ENCODE measurements at regions not wholly inside any gene's neighbourhood (a gene's known extent, or its start where the extent isn't known, plus 50 kb on each side); places are given as distances from the start of the nearest gene placed in this dataset.

DNA sequence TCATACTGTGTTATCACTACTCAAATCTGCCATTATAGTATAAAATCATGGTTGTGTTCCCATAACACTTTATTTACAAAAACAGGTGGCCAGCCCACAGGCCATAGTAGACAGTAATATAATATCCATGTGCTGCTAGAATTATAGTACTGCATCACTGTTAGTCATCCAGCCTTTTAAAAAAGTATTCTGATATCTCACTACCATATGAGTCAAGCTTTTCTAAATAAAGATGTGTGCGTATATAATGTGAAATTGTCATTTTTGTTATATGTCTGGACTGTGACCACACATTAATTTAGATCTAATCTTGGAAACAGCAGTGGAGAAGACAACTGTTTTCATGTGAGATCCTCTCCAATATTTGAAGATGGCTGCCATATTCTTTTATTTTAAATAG is 1049.1 kb upstream of the GOT2 start:
- TF ChIP-seq, protein P1, sequence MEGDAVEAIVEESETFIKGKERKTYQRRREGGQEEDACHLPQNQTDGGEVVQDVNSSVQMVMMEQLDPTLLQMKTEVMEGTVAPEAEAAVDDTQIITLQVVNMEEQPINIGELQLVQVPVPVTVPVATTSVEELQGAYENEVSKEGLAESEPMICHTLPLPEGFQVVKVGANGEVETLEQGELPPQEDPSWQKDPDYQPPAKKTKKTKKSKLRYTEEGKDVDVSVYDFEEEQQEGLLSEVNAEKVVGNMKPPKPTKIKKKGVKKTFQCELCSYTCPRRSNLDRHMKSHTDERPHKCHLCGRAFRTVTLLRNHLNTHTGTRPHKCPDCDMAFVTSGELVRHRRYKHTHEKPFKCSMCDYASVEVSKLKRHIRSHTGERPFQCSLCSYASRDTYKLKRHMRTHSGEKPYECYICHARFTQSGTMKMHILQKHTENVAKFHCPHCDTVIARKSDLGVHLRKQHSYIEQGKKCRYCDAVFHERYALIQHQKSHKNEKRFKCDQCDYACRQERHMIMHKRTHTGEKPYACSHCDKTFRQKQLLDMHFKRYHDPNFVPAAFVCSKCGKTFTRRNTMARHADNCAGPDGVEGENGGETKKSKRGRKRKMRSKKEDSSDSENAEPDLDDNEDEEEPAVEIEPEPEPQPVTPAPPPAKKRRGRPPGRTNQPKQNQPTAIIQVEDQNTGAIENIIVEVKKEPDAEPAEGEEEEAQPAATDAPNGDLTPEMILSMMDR (conservative IDR thresholded peaks at IDR 0.05; ENCODE audit: low read depth, low read length): no peak
- no peak for DNase-seq (ENCODE audit: low read depth)
- H3K4me3 ChIP-seq (ENCODE audit: low read length): no peak overlapping the region

DNA sequence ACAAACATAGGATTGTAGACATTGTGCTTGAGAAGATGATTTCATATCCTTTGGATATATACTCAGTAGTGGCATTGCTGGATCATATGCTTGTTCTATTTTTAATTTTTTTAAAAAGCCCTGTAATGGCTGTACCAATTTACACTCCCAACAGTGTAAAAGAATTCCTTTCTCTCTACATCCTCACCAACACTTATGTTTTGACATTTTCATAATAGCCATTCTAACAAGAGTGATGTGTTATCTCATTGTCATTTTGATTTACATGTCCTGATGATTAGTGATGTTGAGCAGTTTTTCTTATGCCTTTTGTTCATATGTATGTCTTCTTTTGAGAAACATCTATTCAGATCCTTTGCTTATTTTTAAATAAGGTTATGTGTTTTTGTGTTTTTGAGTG is 1039.2 kb upstream of the GOT2 start:
- no peak for DNase-seq (ENCODE audit: low read depth)
- H3K4me3 ChIP-seq (ENCODE audit: low read length): no peak overlapping the region
- TF ChIP-seq, protein P1 (conservative IDR thresholded peaks at IDR 0.05; ENCODE audit: low read depth, low read length): no peak

DNA sequence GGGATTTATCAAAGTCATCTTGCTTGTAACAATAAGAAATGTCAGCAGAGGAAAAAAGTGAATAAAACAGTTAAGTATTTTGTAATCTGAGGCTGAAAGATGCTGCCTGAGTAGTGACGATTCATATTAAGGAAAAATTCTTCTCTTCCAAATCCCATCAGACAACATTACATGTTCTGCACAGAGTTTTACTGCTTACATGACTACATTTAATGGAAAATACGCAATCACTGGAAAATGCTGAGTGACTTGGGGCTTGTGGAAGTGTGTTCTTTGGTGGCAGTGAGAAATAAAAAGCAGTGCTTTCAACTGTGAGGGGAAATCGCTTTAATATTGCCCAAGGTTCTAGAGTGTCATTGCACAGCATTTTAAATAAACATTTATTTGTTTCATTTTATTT is 1025.2 kb upstream of the GOT2 start:
- TF ChIP-seq, protein P1 (conservative IDR thresholded peaks at IDR 0.05; ENCODE audit: low read depth, low read length): no peak
- no peak for DNase-seq (ENCODE audit: low read depth)
- H3K4me3 ChIP-seq (ENCODE audit: low read length): no peak overlapping the region

DNA sequence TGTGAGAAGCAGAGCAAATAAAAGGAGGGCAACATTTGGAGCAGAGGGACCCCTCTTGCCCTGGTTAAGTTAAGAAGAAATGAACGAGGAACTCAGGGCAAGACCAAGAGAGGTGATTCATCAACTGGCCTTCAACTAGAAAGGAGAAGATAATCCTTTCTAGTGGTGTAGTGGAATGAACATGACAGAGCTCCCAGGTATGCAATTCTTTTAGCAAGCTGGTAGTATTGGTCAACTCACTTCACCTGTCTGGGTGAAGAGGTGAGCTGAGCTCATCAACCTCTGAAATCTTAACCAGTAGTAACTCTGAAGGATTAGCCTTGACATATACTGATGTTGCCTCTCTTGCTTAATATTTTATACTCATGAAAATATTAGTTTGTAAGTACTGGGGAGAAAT is 1024.7 kb upstream of the GOT2 start:
- H3K4me3 ChIP-seq (ENCODE audit: low read length): no peak overlapping the region
- TF ChIP-seq, protein P1 (conservative IDR thresholded peaks at IDR 0.05; ENCODE audit: low read depth, low read length): no peak
- no peak for DNase-seq (ENCODE audit: low read depth)

DNA sequence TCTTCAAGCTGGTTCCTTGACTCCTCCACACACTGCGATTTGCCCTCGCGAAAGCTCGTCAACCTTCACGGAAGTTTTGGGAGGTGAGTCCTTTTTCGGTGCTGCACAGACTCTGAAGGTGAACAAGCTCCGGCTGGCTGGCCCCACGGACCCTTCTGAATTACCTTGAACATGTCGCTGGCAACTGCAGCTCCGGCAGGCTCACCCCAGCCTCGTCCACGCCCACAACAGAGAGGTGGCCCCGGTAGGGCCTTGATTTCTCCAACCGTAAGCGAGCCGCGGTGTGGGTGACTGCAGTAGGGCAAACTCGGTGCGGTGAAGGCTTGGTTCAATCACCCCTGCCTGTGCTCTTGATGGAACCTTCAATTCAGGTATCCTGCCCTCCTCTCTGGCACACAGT is 1020.7 kb upstream of the GOT2 start:
- DNase-seq (ENCODE audit: low read depth): no peak
- H3K4me3 ChIP-seq (ENCODE audit: low read length): no peak overlapping the region
- TF ChIP-seq, protein P1 (conservative IDR thresholded peaks at IDR 0.05; ENCODE audit: low read depth, low read length): no peak

DNA sequence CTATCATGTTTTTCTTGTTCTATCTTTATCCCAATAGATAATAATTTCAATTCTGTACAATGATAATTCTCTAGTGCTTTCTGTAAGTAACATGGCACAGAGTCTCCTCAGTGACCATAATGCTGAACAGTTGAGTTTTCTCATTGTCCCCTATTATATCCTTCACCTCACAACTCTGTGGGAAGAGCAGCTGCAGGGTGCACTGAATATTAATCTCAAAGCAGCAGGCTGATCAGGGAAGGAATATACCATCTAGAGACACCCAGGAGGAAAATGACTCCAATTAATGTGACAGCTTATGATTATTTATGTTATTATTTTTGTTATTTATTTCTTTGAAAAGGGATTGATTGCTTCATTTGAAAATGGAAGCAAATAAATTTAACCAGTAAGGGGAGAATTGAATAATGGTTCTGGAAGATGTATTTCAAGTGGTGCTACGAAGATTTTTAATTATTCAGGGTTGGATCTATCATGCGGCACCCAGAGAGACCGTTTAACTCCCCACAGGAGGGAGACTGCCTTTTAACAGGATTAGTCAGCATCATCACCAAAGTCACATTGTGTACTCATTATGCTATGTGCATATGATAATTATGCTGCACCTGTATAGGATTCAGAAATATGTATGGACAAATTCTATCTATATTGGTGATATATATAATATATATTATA is 1015.7 kb upstream of the GOT2 start:
- no peak overlapping the region for H3K4me3 ChIP-seq (ENCODE audit: low read length)
- no peak for DNase-seq (ENCODE audit: low read depth)
- TF ChIP-seq, protein P1 (conservative IDR thresholded peaks at IDR 0.05; ENCODE audit: low read depth, low read length): no peak

DNA sequence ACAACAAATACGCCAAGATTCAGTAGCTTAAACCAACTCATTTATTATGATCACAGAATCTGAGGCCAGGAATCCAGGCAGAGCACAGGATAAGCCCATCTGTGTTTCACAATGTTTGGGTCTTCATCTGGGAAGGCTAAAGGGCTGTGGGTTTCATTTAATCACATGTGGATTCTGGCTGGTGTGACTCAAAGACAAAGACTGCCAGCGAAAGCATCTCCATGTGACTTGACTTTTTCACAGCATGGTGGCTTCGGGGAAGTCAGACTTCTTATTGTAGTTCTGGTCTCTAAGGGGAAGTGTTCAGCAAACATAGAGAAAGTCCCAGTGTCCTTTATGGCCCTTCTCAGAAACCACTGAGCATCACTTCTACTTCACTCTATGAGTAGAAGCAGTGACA is 1014.4 kb upstream of the GOT2 start:
- no peak overlapping the region for H3K4me3 ChIP-seq (ENCODE audit: low read length)
- no peak for DNase-seq (ENCODE audit: low read depth)
- TF ChIP-seq, protein P1 (conservative IDR thresholded peaks at IDR 0.05; ENCODE audit: low read depth, low read length): no peak
